ENCODE measurements at regions not wholly inside any gene's neighbourhood (a gene's known extent, or its start where the extent isn't known, plus 50 kb on each side); places are given as distances from the start of the nearest gene placed in this dataset.

- 59% methylated on average over 2 of the region's 2 CpGs for WGBS
- DNase-seq: no peak
- no peak for ATAC-seq
- H3K4me1 ChIP-seq (ENCODE audit: control insufficient read depth, insufficient read depth, low read length): no peaks in the 10 kb centered on the region
- no peaks in the 10 kb centered on the region for H3K27me3 ChIP-seq (ENCODE audit: control insufficient read depth, insufficient read depth)
- intact Hi-C loops (cut with DNase I): no loop called here
- H3K9me3 ChIP-seq (ENCODE audit: control insufficient read depth, low read length): no peaks in the 10 kb centered on the region
- H3K27ac ChIP-seq (ENCODE audit: low read length): no peak overlapping the region
- H3K4me3 ChIP-seq (ENCODE audit: low read length): no peak overlapping the region
These were observed 74.9 kb upstream of the PABPC4L start for GRCh38 chr4:134276476-134276875.

GRCh38 chr4:134260126-134260525 is 58.5 kb upstream of the PABPC4L start:
- Histone ChIP-seq H3K4me3 (ENCODE audit: low read length) (no peak overlapping the region), H3K27me3 (ENCODE audit: control insufficient read depth, insufficient read depth) (no peaks in the 10 kb centered on the region), H3K9me3 (ENCODE audit: control insufficient read depth, low read length) (no peaks in the 10 kb centered on the region), H3K27ac (ENCODE audit: low read length) (no peak overlapping the region), H3K4me1 (ENCODE audit: control insufficient read depth, insufficient read depth, low read length) (no peaks in the 10 kb centered on the region)
- intact Hi-C loops (cut with DNase I): no loop called here
- ATAC-seq (no peak), DNase-seq (no peak)
- 98% methylated on average over 1 of the region's 1 CpG for WGBS

All from right cardiac atrium (tissue), 5 donors.